GM21576 (cell line): ENCODE measurements at regions not wholly inside any gene's neighbourhood (a gene's known extent, or its start where the extent isn't known, plus 50 kb on each side); places are given as distances from the start of the nearest gene placed in this dataset.
"Not testable (repeated sequence)": the region's sequence is repeated elsewhere in the genome, so short reads cannot be mapped to it uniquely, and the experiment has no call there.

ENCODE experiments used
- ATAC-seq: cut with Tn5 transposase; IDR thresholded peaks from one replicate; pipeline ENCODE4 v1.9.1; 2021; ENCODE audit warnings: mild to moderate bottlenecking, moderate library complexity; ENCODE audit not compliant: unreplicated experiment

- not testable (repeated sequence) for ATAC-seq
These were observed 161.4 kb downstream of the BCL2L11 start for GRCh38 chr2:111282162-111282561.

GRCh38 chr2:111287646-111288568 lies 167.2 kb downstream of the BCL2L11 start:
- not testable (repeated sequence) for ATAC-seq

- ATAC-seq, result not testable (repeated sequence)
These were observed 169.7 kb downstream of the BCL2L11 start for GRCh38 chr2:111290370-111290769.

DNA sequence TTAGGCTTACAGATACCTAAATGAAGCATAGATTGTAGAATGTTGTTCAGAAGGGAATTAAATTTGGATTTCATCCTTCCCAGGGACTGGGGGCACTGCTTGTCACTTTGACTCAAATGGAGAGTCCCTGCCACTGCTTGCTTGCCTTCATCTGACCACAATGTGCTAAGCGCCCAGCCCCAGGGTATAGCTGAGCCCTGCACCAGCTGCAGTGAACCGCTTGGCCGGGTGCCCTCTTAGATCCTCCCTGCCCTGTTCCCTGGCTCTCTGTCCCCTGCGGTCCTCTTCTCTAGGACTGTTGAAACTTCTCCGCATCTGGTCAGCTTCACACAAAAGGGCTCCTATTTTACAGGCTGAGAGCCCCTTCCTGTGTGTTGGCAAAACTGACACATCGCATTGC lies 170.9 kb downstream of the BCL2L11 start:
- not testable (repeated sequence) for ATAC-seq

- ATAC-seq, result not testable (repeated sequence)
These were observed 171.7 kb downstream of the BCL2L11 start for GRCh38 chr2:111292232-111292968.

GRCh38 chr2:111294699-111295098 lies 174.0 kb downstream of the BCL2L11 start:
- not testable (repeated sequence) for ATAC-seq

- not testable (repeated sequence) for ATAC-seq
These were observed 175.5 kb downstream of the BCL2L11 start for GRCh38 chr2:111296122-111296804.

- ATAC-seq, result not testable (repeated sequence)
These were observed 176.4 kb downstream of the BCL2L11 start for GRCh38 chr2:111297128-111297527.

DNA sequence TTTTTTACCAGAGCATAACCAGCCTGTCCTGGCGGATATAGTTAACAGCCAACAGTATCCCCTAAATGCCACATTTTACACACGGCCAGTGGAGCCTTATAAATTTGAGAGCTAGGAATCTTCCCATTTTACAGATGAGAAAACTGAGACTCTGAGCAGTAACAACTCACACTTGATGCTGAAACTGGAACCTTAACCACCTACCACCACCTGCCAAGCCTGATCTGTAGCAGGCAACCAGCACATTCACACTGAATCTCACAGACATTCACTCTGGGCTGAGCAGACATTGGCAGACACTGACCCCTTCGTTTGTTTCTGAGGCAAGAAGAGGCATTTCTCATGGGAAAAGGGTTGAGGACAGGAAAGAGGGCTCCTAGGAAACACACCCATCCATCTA lies 178.2 kb downstream of the BCL2L11 start:
- not testable (repeated sequence) for ATAC-seq

DNA sequence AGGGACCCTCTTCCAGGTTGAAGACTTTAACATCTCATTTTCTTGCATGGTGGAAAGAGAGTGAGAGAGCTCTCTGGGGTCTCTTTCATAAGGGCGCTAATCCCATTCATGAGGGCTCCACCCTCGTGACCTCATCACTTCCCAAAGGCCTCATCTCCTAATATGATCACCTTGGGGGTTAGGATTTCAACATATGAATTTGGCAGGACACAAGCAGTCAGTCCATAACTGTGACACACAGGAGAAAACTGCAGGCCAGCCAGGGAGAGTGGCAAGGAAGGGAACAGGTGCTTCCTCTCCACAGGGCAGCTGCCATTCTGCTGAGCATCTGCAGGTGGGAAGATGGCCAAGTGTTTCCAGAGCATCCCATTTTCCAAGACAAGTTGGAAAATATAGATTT lies 178.9 kb downstream of the BCL2L11 start:
- not testable (repeated sequence) for ATAC-seq

DNA sequence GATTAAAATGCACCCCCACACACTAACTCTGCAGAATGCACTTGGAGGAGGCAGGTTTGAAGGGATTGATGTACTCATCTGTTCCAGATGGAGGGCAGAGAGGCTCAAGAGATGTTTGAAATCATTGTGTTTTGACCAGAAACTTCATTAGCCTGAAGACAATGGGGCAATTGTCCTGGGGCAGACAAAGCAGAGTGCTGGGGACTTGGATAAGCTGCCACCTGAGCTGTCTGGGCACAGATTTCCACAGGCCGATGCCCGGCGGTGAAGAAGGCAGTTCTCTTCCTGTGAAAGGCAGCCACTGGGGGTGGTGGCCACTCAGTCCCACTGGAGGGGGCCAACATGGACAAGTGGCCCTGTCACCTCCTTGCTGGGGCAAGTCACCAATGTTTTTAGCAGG lies 181.0 kb downstream of the BCL2L11 start:
- ATAC-seq, result not testable (repeated sequence)

DNA sequence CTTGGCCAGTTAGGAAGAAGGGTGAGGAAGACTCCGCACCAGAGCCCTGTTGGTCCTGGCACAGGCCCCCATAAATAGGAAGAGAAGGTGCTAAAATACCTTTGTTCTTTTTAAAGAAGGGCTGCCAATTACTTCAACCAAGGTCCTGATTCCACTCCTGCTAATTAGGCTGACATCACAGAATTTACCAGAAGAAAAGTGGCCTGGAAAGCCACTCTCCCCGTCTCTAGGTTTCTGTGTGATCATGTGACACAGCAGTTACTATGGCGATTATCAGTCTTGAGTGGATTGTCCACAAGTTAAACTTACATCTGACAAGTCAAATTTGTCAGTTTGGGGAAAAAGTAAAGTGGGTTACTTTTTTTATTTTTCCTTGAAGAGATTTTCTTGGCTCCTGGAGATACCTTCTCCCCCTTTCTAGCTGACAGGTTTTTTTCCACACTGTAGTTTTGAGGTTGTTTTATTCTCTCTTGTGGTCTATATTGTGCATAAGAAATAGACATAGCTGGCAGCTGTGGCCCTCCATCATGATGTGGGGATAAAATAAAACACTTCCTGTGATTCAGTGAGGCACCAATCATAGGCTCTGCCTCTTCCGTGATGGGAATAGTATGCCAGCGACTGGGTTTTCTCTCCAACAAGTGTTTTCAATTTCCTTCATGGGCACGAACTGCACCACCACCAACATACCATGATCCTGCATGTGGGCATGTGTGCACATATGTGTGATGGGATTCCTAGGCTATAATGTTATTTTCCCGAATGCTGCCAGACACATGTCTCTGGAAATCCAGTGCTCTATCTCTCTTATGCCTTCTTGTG lies 181.9 kb downstream of the BCL2L11 start:
- not testable (repeated sequence) for ATAC-seq

- not testable (repeated sequence) for ATAC-seq
These were observed 186.6 kb downstream of the BCL2L11 start for GRCh38 chr2:111307302-111307701.

- ATAC-seq, result not testable (repeated sequence)
These were observed 188.7 kb downstream of the BCL2L11 start for GRCh38 chr2:111309231-111310075.

DNA sequence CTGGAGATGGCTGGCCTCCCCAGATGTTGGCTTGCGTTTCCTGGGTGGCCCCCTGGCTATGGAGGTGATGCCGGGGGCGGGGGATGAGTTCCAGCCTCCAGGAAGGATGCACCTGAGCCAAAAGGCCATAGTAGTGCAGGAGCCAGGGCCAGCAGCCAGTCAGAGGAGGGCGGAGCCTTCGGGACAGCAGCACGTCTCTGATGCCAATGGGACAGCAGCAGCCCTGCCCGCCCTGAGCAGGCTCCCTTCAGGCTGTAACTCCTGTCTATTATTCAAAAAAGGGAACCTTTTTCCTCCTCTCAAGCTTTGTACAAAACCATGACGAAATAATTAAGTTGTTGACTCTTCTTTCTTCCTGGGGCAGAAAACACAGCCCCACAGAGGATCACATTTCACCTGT lies 189.7 kb downstream of the BCL2L11 start:
- not testable (repeated sequence) for ATAC-seq

DNA sequence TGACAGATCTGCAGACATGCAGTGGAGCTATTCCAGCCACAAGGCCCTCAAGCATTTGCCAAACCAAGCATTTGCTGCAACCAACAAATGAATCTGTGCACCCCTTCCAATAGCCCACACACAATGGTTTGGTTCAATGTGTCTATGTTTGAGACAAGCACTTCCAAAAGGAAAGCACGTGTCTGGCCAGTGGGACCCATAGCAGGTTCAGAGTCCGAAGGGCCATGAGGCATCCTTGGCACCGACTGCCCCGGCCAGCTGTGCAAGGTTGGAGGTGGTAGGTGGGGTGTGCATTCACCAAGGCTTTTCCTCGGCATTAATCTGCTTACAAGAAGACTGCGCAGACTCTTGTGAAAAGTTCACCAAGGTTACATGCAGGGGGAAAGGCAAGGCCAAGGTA lies 190.9 kb downstream of the BCL2L11 start:
- ATAC-seq, result not testable (repeated sequence)

DNA sequence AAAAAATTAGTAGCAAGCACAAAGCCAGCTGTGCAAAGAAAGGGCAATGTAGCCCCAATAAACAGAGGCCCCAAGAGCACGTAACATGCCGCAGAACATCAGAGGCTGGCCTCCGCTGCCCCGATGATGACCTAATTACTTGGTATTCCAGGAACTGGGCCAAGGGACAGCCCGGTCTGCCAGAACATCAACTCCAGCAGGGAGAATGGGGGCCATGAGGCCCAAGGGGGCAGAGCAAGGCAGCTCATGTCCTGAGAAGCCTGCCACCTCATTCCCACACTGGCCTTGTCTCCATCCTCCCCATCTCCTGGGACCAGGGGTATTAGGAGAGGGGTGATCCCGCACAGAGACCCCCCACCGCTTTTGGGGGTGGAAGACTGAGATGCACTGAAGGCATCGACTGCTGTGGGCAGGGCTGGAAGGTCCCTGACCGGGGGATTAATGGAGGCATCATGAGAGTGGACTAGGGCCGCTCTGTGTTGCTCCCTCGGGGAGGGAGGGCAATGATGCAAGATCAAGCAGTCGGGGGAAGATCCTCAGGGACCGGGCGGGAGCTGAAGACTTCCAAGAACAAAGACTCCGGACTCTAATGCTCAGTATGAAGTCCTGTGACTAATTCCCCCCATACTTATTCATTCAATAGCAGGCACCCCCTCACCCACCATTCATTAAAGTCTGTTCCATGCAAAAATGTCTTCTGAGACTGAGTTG lies 192.3 kb downstream of the BCL2L11 start:
- ATAC-seq, result not testable (repeated sequence)

DNA sequence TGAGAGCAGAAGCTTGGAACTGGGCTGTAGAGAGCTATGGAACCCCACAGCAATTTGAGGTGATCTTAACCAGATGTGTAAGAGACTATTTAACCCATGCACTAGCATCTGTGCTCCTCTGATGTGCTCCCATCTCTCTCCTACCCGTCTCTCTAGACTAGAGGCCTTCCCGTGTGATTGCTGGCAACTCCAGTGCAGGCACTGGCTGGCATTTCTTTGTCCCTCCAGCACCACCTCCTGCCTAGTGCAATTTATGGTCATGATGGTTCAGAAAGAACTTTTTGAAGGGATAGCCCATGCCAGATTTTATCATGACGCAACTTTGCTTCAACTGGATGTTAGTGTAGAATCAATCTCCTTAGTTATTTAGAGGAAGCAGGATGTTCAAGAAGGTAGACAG lies 193.0 kb downstream of the BCL2L11 start:
- not testable (repeated sequence) for ATAC-seq
